NCI-H2081 (cell line): ENCODE measurements at regions not wholly inside any gene's neighbourhood (a gene's known extent, or its start where the extent isn't known, plus 50 kb on each side); places are given as distances from the start of the nearest gene placed in this dataset.

Experiments used
- DNase-seq, 2 experiments: peaks; one replicate each; lab custom pipeline; 2025; lab: John Stamatoyannopoulos, UW

GRCh38 chr6:94376876-94377275 lies 957.5 kb upstream of the EPHA7 start:
- DNase-seq: no peak

DNA sequence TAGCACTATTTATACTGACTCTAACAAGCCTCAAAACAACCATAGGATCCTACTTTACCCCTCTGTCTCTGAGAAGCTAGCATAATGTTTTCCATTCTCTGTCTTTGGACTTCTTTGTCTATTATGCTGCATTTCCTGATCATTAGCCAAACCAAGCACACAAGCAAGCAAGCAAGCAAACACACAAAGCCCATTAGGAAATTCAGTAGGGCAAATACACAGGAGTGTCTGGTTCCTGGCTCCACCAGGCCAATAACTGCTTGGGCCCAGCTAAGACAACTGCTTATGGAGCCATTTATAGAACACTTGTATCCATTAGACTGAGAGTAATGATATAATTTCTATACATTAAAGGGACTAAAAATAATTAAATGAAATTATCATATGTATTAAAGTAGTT lies 952.9 kb upstream of the EPHA7 start:
- DNase-seq: peak; percentile 34 to 86

DNA sequence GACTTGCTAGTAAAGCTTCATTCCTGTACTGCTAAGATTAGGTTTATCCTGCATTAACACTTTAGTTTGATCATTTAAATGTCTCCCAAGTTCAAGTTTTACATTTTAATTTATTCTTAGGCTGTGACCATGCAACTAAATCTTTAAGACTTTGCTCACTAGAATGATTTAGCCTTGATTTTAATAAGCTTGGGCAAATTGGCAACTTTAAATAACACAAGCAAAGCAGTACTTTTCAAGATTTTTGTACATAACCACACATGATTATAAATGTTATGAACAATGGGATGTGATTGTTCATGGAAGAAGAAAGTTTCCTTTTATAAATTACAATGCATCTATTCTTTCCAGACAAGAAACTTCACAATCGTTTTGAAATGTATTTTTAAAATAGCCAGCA lies 948.0 kb upstream of the EPHA7 start:
- no peak for DNase-seq

DNA sequence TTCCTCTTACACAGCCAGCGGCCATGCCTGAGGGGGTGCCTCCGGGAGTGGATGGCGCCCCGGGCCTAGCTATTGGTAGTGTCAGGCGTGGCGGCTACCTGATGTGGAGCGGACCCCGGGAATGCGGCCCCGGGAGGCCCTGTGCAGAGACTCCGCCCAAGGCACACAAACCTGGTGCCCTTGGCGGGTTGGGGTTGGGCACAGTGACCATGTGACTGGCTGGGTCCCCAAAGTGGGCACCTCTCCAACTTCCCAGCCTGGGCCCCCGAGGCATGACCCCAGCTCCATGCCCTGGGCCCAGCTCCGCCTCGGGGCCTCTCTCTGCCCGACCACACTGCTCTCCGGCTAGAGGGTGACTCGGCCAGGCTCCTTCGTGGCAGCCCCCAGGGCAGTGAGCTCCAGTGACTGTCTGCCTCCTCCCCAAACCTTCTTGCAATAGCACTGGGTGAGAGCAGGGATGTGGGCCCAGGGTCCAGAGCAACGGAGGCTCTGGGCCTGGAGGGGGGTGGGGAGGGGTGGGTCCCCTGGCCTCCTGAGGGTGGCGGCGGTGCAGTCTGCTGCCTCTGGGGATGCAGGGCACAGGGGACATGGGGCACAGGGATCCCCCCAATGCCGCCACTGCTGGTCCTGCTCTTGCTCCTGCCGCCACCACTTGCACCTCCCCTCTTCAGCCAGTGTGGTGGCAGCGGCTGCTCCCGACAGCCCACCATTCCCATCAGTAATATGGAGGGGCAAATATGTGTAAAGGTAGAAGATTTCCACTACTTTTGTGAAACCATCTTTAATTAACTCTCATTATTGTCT lies 942.9 kb upstream of the EPHA7 start:
- DNase-seq: no peak

GRCh38 chr6:94361304-94362060 lies 942.1 kb upstream of the EPHA7 start:
- no peak for DNase-seq

- peak in 1 of 2 experiments; percentile 12 for DNase-seq
Observed at GRCh38 chr6:94357381-94357980, 938.1 kb upstream of the EPHA7 start.

DNA sequence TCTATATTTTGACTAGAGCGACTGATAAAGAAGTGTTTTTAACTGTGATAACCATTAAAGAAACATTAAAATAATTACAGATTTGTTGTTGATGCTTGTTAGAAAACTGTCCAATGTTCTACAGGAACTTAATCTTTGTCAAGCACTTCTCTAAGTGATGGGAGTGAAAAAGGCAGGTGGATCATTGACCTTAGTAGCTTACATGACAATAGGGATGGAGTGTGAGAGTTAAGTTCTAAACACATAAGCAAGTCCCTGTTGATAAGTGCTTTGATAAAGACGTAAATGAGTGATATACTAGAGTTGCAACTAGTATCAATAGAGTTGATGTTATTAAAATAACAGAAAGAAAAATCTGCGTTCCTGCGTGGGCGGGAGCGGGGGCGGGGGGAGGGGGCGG lies 931.5 kb upstream of the EPHA7 start:
- no peak for DNase-seq

- no peak for DNase-seq
Observed at GRCh38 chr6:94349227-94349626, 929.9 kb upstream of the EPHA7 start.

GRCh38 chr6:94344866-94345265 lies 925.5 kb upstream of the EPHA7 start:
- no peak for DNase-seq

GRCh38 chr6:94341173-94341572 lies 921.8 kb upstream of the EPHA7 start:
- no peak for DNase-seq

DNA sequence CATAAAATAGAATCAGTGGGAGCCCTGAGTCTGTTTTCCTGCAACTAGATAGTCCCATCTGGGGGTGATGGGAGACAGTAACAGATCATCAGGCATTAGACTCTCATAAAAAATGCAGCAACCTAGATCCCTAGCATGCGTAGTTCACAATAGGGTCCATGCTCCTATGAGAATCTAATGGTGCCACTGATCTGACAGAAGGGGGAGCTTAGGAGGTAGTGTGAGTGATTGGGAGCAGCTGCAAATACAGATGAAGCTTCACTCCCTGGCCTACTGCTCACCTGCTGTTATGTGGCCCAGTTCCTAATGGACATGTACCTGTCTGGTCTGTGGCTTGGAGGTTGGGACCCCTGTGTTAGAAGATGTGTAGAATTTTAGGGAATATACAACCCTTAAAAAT lies 904.5 kb upstream of the EPHA7 start:
- DNase-seq: peak; percentile 9 to 50

GRCh38 chr6:94300424-94301144 lies 881.2 kb upstream of the EPHA7 start:
- no peak for DNase-seq

- no peak for DNase-seq
Observed at GRCh38 chr6:94289131-94289530, 869.8 kb upstream of the EPHA7 start.

GRCh38 chr6:94278146-94278545 lies 858.8 kb upstream of the EPHA7 start:
- DNase-seq: no peak

GRCh38 chr6:94272327-94272726 lies 853.0 kb upstream of the EPHA7 start:
- no peak for DNase-seq

DNA sequence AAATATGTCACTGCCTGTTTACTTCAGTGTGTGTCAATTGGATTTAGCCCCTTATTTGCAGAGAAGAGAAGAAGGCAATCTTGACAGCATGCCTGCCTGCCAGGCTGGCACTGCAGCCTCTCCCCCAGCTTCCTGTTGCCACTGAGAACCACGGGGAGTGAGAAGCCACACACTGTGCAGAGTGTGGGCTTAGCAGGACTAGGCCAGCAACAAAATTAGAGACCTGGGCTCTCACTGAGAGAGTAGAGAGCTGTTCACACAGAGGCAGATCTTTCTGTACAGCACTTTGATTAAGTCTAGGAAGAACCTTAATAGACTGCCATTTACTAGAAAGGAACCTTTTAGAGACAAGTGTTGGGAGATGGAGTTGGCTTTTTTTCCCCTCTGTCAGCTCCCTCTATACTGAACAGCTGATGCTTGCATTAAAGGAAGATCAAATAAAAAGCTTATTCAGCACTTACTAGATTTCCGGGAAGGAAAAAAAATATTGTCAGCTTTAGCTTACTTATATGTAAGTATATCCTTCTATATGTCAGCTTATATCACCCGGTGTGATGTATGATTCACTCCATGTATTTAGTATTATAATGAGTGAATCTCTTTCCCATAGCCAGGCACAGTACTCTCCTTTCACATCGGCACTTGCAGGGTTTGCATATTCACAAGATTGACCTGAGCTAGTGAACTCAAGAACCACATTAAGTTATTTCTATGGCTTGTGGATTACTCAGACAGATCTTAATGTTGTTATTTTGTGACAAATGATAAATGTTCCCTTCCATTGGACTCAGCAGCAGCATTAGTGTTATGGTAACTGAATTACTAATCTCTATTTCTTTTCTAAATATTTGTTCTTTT lies 851.0 kb upstream of the EPHA7 start:
- peak; percentile 80 to 93 for DNase-seq

GRCh38 chr6:94269256-94269655 lies 849.9 kb upstream of the EPHA7 start:
- DNase-seq: no peak

DNA sequence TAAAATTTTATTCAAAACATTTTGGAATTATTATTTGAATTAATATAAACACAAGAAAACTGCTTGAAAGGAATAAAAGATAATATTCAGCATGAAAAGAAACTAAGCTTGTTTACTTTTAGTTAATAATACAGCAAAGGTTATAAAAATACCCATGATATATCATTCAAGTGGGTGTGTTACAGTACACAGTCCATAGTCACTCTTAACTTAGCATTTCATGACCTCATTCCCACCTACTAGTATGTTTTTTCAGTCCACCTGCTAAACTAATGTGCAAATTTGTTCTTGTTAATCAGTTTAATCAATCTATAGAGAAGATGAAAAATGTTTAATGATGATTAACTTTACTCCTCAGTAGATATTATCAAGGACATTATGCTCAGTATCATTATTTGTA lies 841.4 kb upstream of the EPHA7 start:
- no peak for DNase-seq

- DNase-seq: peak; percentile 6 to 61
Observed at GRCh38 chr6:94254689-94255088, 835.3 kb upstream of the EPHA7 start.

GRCh38 chr6:94251878-94252277 lies 832.5 kb upstream of the EPHA7 start:
- DNase-seq: peak; percentile 11 to 51

DNA sequence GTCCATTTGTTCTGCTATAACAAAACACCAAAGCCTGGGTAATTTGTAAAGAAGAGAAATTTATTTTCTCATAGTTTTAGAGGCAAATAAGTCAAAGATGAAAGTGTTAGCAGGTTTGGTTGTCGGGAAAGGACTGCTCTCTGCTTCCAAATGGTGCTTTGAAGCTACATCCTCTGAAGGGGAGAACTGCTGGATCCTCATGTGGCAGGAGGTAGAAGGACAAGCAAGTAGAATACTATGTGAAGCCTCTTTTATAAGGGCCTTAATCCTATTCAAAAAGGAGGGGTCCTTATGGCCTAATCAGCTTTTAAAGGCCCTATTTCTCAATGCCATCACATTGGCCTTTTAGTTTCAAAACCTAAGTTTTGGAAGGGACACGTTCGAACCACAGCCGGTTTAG lies 826.0 kb upstream of the EPHA7 start:
- no peak for DNase-seq
